HG03469 (cell line): ENCODE measurements at regions not wholly inside any gene's neighbourhood (a gene's known extent, or its start where the extent isn't known, plus 50 kb on each side); places are given as distances from the start of the nearest gene placed in this dataset.
"Not testable (repeated sequence)": the region's sequence is repeated elsewhere in the genome, so short reads cannot be mapped to it uniquely, and the experiment has no call there.

Source experiments
- ATAC-seq: cut with Tn5 transposase; IDR thresholded peaks from one replicate; pipeline ENCODE4 v1.9.1; 2021; ENCODE audit warnings: mild to moderate bottlenecking, moderate library complexity, moderate number of reproducible peaks; ENCODE audit not compliant: unreplicated experiment

DNA sequence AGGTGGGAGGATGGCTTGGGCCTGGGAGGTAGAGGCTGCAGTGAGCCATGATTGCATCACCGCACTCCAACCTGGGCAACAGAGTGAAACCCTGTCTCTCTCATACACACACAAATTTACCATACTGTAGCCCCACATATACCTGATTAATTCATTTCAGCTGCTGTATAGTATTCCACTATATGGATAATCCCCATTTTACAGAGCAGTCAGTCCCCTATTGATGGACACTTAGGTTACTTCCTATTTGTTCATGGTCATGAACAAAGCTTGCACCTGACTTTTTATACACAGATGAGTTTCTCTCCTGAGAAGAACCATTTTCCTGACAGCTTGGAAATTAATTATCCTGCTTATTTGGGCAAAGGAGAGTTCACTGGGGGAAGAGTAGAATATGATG lies 59.2 kb downstream of the EMX2 start:
- ATAC-seq, result no peak

DNA sequence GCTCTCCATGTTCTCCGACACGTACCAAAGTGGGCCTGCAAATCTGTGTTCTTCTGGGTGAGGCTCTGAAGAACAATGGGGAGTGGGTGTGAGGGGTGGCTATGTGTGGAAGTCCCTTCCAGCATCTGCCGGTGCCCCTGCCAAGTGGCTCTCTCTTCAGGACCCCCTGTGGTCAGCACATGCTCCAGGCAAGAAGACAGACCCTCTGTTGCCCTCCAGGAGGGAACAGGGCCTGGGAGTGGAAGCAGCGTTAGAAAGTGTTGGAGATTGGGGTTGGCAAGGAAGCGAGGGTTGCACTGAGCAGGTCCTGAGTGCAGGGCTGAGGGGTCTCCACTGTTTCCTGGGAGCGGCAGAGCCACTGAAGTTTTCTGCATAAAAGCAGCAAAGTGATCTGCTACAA lies 60.5 kb downstream of the EMX2 start:
- no peak for ATAC-seq

DNA sequence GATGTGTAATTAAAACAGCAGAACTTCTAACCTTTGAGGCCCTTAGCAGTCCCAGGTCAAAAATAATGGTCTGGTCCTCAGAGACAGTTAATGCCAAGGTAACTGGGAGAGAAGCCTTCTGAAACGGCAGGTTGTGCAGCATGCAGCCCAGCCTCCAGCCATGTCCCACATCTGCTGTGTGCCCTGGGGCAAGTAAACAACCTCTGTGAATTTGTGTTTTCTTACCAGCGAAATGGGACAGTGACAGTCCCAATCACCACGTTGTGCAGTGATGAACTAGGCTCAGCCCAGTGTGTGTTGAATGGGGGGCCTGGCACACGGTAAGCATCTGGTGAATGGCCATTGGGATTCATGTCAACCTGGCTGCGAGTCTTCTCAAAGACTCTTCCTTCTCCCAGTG lies 61.2 kb downstream of the EMX2 start:
- ATAC-seq, result no peak

DNA sequence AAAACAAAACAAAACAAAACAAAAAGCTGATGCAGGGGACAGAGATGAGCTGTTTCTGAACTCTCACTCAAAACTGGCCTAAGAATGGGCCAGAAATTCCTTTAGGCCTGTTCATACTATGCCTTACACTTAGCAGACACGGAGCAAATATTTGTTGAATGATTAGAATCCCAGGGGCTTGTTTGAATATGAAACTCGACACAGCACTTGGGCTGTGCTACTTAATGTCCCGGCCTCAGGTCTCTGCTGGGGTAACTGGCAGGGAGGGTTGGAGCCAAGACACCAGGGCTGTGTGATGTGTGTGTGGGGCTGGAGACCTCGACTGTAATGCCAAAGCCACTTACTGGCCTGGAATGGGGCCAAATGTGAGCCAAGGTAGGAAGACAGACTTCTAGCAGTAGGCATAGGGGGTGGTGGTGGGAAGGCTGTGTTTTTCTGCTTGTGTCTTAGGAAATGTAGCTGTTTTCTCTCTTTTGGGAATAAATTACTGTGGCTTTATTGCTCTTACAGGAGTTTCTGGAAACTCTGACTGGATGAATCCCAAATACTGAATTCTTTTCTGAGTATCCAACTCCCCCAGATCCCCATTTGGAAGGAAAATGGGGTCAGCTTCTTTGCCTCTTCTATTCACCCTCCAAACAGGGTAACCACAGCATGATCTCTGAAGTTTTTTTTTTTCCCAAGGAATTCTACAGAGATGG lies 66.7 kb downstream of the EMX2 start:
- no peak for ATAC-seq

DNA sequence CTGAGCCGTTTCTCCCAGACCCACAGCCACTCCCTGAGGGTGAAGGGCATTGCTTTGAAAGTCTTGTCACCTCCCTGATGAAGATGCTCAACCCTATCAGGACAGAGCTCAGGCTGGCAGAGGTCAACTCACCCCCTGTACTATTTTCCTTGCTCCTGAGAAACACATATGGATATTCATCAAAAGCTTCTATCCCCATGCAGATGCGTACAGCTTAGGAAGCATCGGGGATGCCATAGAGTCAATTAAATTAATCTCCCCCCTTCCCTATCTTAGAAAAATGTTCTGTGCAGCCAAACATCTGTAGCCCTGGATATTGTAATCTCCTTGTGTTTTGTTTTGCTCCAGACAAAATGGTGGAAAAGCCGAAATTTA lies 67.2 kb downstream of the EMX2 start:
- ATAC-seq, result no peak

DNA sequence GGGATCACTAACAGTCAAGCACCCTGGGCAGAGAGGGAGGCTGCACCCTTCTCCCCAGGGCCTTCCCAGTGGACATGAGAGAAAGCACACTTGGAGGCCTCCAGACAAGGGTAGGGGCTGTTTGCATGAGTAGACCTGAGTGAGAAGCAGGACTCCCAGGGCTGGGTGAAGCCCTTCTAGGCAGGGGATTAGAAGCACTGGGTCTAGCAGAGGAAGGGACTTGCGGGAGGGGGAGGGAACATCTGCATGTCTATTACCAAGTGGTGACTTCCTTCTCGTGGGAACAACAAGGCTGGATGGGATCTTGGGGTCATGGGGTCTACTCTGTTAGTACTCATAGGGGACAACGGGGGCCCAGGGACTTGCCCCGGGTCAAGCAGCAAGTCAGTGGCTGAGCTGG lies 67.8 kb downstream of the EMX2 start:
- no peak for ATAC-seq

DNA sequence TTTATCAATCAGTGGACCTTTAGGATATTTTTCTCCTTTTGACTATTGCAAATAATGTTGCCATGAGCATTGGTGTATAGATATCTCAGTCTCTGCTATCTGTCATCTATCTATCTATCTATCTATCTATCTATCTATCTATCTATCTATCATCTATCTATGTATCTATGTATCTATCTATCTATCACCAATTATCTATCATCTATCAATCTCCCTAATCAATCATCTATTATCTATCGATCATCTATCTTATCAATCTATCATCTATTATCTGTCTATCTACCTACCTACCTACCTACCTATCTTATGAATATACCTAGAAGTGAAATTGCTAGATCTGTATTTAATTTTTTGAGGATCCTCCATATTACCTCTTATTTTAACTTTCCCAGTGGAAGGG lies 69.6 kb downstream of the EMX2 start:
- ATAC-seq, result no peak

DNA sequence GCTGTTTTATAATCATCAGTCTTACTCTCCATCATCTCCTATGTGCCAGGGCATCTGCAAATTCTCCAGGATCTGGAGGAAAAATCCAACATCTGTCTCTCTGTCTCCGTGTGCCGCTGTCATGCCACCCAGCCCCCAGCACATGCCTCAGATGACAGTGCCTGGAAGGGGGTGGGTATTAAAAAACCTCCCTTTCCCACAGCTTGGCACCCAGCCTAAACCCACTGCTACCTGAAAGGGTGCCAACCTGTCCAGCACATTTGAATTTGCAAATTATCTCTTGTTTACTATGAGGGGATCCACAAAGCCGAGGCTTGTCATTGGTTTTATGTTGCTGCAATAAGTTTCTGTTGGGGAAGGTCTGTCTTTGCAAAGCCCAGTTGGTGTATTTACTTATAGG lies 73.1 kb downstream of the EMX2 start:
- no peak for ATAC-seq

DNA sequence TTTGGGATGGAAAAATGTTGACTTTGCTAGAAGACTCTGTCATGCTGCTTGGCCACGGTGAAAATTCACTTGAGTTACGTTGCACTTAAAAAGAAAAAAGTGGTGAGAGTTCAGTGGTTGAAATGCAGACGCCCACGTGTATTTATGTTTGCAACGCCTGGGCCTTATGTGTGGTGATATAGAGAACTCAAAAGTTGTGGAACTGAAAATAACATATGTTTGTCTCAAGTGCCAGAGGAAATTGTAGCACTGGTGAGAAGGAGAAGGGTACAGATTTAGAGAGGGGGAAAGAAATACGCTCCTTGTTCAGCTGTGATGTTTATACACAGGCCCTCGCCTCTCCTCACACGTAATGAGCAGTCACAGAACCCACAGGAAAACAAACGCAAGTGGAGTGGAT lies 73.6 kb downstream of the EMX2 start:
- ATAC-seq, result no peak

DNA sequence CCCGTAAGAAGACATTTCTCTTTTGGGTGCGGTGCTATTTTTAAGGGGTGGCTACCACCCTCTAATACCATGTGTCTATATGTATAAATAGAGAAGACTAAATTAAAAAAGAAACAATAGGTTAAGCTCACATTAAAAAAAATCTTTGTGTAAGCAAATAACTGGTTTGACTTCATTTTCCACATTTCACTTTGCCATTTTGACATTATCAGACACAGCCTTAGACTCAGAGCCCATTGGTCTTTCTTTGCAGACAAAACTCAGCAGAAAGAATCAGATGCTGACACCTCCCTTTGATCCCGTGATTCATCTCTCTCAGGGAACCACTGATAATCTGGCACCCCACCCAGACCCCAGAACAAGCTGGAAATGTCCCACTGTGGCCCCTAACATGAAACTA lies 74.5 kb downstream of the EMX2 start:
- no peak for ATAC-seq

DNA sequence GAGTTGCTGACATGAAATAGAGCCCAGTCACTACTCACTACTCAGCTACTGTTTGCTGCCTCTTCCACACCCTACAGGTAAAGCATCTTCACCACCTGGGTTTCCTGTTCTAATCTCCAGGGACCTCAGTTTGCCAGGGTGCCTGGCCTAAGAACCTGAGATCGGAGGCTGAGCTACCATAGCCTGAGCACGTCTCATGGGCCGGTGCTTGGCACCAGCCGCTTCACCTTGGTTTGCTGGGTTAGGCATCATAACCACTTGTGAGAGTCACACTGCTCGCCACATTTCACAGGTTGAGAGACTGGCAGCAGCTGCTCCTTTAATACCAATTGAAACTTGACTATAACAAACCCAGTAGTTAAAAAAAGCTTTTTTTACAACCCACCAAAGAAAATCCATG lies 75.1 kb downstream of the EMX2 start:
- no peak for ATAC-seq

DNA sequence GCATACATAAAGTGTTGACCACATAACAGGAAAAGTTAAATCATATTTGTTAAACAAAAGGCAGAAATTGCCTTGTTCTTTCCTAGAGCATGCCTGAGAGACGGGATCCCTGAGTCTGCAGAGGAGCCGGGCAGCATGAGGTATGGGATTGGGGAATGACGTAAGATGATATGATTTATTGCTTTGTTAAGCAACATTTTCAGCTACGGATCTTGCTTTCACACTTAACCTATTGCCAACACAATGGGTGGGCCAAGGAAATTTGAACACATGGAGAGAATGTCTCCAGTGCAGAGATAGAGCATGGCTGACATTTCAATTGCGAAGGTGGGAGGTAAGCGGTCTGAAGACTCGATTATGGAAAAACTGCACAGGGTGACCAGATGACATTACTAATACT lies 76.7 kb downstream of the EMX2 start:
- ATAC-seq, result no peak

DNA sequence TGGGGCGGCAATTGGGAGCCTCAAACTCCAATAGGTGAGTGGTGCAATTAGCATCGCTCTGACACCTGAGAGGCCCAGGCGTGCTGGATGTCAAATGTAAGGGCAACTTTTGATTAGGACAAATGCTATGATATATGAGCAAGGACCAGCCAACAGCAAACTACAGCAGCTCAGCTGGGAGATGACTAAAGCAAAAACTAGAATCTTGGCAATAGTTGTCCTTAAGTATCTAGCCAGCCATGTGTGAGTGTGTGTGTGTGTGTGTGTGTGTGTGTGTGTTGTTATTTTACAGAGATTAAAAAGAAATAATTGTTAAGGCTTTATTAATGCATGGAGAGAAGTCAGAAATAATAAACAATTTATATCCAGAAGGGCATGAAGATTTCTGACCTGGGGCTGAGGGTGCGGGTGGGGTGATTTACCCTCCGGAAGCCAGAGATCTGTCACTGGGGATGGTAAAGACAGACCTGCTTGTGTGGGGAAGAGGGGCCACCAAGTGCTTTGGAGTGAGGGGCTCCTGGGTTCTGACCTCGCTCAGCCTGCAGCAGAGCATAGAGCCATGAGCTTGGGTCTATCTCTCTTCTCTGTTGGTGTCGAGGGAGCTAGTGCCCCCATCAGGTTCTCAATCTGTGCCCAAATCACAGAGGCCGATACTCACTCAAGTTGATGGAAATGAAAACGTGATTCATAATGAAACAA lies 77.3 kb downstream of the EMX2 start:
- ATAC-seq, result no peak

DNA sequence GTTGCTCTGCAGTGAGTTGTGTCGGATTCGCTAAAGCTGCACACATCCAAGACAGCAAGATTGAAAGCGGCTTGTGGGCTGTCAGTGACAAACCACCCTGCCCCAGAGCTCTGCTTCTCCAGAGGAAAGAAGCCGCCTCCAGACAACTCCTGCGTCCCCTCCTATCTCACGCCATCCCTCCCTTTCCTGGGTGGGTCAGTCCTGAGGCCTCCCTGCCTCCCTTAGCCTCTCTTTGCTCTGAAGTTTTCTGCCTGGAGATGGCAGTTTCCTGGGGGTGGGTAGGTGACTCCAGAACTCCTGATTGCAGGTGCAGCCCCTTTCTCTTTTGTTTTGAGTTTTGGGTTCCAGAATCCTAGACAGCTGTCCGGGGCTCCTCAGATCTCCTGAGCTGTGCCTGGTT lies 78.7 kb downstream of the EMX2 start:
- no peak for ATAC-seq

DNA sequence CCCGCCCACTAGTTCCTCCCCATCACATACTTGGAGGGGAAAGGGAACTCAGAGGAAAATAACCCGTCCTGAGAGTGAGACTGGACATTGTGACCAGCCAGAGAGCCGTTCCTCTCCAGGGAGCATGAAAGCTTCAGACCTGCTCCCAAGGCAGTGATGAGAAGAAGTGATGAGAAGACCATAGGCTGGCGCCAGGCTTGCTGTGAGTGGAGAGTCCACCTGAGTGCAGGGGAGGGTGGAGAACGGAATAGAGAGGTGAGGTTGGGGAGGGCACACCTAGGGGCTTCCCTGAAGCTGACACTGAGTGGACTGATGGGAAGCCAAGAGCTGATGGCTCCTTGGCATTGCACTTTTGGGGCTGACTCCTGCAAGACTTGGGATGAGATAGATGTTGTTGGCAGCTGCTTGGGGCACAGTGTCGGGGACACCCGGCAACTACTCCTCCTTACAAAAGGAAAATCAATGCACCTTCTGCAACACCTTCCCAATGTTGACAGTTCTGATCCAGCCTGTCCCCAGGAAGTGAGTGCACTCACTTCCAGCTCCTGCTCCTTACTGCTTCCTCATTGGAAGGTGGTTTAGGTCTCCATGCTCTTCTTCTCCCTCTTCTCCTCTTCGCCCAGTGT lies 79.4 kb downstream of the EMX2 start:
- ATAC-seq, result no peak

DNA sequence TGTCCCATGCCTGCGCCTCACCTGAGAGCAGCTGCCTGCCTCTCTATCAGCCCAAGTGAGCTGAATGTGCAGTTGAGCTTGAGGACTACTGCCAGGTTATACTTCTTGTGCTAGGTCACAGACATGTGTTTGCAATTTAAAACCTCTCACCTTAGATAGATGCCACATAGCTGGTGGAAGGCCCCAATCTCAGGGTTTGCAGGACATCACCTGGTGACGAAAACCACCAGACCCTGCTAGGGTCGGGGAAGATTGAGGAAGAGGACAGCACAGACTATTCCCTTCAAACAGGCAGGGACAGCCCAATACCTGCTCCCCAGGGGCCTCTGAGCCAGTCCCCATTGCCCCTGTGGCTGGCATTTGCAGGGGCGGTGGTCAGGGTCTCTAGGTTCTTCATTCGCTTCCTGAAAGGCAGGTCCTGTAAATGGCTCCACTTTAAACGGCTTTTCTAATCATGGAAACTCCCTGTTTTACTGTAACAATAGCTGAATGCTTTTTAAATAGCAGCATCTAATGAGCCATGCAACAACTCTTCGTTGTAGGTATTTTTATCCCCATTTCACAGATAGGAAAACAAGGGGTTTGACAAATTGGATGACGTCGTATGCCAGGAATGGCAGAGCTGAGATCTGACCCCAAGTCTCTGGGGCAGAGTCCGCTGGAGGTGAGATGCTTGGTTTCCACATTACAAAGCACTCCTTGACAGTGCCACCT lies 80.1 kb downstream of the EMX2 start:
- ATAC-seq, result no peak

DNA sequence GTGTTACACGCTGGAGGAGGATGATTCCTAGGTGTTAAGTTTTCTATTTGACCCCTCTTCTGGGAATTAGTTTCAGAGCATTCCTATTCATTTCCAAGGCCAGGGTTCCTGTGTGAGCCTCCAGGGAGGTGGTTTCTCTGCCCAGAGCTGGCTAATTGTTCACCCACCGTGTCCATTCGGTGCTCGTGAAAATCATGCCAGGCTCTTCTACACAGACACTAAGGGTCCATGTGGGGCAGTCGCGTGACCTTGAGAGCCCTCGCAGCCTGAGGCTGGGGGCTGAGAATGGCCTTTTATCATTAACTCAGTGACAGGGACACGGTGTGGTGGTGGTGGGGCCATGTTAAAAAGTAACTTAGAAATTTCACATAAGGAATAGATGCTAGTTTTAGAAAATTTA lies 83.7 kb downstream of the EMX2 start:
- ATAC-seq, result no peak

DNA sequence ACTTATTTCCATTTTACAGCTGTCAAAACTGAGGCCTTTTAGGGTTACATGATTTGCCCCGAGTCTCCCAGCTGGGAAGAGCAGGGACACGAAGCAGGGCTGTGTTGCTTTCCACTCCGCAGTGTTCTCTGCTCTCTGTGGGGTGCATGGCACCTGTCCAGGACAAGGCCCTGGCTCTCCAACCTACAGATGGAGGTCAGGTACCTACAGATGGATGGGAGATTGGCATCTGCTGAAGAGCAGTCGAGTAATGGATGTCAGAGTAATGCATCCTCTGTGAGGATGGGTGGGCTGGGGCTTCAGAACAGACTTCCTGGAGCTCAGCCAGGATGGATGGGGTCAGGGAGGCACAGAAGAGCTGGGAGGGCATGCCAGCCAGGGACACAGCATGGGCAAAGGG lies 85.0 kb downstream of the EMX2 start:
- ATAC-seq, result no peak

DNA sequence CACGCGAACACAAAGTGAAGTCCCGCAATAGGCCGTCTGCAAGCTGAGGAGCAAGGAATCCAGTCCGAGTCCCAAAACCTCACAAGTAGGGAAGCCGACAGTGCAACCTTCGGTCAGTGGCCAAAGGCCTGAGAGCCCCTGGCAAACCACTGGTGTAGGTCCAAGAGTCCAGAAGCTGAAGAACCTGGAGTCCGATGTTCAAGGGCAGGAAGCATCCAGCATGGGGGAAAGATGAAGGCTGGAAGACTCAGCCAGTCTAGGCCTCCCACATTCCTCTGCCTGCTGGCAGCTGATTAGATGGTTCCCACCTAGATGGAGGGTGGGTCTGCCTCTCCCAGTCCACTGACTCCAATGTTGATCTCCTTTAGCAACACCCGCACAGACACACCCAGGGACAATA lies 87.2 kb downstream of the EMX2 start:
- not testable (repeated sequence) for ATAC-seq

DNA sequence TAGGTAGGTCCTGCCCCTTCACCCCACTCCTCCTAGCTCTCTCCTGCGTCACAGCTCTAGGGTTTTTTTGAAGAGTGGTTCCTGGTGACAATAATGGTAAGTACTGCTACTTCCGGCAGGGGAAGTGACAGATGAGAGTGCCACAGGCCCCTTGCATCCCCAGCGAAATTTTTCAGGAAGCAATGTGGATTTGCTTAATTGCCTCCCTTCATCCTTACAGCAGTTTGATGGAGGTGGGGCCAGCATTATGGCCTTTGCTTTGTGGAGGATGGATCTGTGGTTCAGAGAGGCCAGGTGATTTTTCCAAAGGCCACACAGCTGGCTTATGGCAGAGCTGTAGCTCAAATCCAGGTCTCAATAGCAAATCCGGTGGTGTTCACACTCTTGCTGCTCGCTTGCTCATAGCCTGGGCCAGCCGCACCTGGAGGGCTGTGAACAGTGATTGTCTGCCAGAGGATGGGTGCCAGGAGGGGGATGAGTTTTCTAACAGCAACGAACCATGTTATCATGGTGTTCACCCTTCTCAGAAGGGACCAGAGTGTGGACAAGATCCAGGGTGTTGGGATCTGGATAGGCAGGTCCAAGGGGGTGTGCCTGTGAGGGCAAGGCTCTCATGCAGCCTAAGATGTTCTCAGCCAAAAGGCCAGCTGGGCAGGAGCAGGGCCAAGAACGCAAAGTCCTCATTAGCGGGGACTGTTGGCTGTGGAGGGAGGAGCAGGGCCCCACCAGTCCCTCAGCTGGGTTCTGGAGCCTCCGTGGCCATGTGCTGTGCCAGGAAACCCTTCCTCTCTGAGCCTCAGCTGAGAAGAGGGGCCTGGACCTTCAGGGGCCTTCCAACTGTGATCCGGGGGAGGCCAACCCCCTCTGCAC lies 89.0 kb downstream of the EMX2 start:
- no peak for ATAC-seq

DNA sequence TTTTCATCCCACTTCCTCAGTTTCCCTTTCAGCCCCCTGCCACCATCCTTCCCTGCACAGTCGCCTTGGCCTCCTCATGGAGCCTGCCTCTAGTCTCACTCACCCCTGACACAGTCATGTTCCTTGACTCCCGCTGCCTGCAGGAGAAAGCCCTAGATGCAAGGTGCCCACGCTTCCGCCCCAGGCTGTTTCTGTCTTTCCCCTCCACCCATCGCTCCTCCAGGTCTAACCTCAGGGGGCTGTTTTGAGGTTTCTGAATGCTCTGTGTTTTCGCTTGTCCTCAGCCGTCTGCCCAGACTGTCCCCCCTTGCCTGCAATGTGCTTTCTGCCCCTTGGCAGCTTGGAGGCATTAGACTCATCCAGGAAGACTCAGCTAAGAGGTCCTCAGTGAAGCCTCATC lies 89.9 kb downstream of the EMX2 start:
- ATAC-seq, result no peak
